K562 (cell line): ENCODE measurements at regions not wholly inside any gene's neighbourhood (a gene's known extent, or its start where the extent isn't known, plus 50 kb on each side); places are given as distances from the start of the nearest gene placed in this dataset.

Experiments used
- CREB5 ChIP-seq: fragments of 250-450 bp; sonication (Bioruptor Pico); IDR thresholded peaks from 2 replicates; pipeline ENCODE4 v1.5.0; 2020; ENCODE audit warnings: mild to moderate bottlenecking
- ZBTB40 ChIP-seq, 2 experiments: fragments of 450-650 bp in 1 of 2; sonication (generic) in 1 of 2; formaldehyde crosslinking in 1 of 2; IDR thresholded peaks; 2 replicates each; pipeline versions ENCODE4 v1.7.1 to v1.9.0; 2016 to 2022; ENCODE audit warnings: inconsistent platforms in 1 of 2, mild to moderate bottlenecking in 1 of 2, missing genetic modification reagents in 1 of 2

GRCh38 chr2:242034138-242034537, 164.6 kb downstream of the RTP5 start (continued):
- TF ChIP-seq ZBTB40 (IDR thresholded peaks at IDR 0.05), result no peak
- TF ChIP-seq ZBTB40 (CRISPR knock-in tag; IDR thresholded peaks at IDR 0.05), result no peak
- no peak for TF ChIP-seq CREB5 (CRISPR knock-in tag)
